SU-DHL-6 (cell line): ENCODE measurements at regions not wholly inside any gene's neighbourhood (a gene's known extent, or its start where the extent isn't known, plus 50 kb on each side); places are given as distances from the start of the nearest gene placed in this dataset.

Experiments
- EZH2phosphoT487 ChIP-seq: fragments of 200-600 bp; sonication (generic), shearing (Covaris generic); conservative IDR thresholded peaks from 2 replicates; pipeline ENCODE4 v1.6.1; 2018; ENCODE audit warnings: mild to moderate bottlenecking, antibody characterized with exemption, low read length, moderate library complexity, mixed read lengths
- TF ChIP-seq, protein P1 (sequence below): fragments of 200-600 bp; sonication (generic); IDR thresholded peaks from one replicate; pipeline ENCODE4 v1.5.1; 2017; ENCODE audit warnings: antibody characterized with exemption, mild to moderate bottlenecking, low read length, moderate library complexity; ENCODE audit not compliant: insufficient read depth, poor library complexity, severe bottlenecking

DNA sequence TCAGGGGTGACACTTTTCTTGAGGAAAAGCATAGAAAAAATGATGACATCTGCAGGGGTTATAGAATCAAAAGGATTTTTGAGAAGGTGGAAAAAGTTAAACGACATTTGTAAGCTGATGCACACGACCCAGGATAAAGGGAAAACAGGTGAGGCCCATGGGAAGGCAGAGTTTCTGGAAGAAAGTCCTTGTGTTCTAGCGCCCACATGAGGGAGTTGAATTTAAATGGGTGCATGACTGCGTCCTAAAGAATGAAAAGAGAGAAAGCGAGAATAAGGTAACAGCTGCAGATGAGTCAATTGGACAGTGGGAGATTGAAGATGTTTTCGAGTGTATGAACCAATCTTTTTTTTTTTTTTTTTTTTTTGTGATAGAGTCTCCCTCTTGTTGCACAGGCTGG is 158.1 kb downstream of the GALR1 start:
- TF ChIP-seq, protein P1, sequence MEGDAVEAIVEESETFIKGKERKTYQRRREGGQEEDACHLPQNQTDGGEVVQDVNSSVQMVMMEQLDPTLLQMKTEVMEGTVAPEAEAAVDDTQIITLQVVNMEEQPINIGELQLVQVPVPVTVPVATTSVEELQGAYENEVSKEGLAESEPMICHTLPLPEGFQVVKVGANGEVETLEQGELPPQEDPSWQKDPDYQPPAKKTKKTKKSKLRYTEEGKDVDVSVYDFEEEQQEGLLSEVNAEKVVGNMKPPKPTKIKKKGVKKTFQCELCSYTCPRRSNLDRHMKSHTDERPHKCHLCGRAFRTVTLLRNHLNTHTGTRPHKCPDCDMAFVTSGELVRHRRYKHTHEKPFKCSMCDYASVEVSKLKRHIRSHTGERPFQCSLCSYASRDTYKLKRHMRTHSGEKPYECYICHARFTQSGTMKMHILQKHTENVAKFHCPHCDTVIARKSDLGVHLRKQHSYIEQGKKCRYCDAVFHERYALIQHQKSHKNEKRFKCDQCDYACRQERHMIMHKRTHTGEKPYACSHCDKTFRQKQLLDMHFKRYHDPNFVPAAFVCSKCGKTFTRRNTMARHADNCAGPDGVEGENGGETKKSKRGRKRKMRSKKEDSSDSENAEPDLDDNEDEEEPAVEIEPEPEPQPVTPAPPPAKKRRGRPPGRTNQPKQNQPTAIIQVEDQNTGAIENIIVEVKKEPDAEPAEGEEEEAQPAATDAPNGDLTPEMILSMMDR = no peak
- TF ChIP-seq EZH2phosphoT487 = no peak
